Colon (tissue), 2 donors: ENCODE measurements at regions not wholly inside any gene's neighbourhood (a gene's known extent, or its start where the extent isn't known, plus 50 kb on each side); places are given as distances from the start of the nearest gene placed in this dataset.
A peak's percentile ranks its signal among the peaks of the same experiment; 100 is the strongest.
"Not testable (repeated sequence)": the region's sequence is repeated elsewhere in the genome, so short reads cannot be mapped to it uniquely, and the experiment has no call there.

Source experiments
- FAIRE-seq: peaks from 2 replicates; lab custom pipeline; 2012; peaks lifted over from hg19 to GRCh38; lab: Jason Lieb, UNC
- donor health status: control.
- donor health status: control.

DNA sequence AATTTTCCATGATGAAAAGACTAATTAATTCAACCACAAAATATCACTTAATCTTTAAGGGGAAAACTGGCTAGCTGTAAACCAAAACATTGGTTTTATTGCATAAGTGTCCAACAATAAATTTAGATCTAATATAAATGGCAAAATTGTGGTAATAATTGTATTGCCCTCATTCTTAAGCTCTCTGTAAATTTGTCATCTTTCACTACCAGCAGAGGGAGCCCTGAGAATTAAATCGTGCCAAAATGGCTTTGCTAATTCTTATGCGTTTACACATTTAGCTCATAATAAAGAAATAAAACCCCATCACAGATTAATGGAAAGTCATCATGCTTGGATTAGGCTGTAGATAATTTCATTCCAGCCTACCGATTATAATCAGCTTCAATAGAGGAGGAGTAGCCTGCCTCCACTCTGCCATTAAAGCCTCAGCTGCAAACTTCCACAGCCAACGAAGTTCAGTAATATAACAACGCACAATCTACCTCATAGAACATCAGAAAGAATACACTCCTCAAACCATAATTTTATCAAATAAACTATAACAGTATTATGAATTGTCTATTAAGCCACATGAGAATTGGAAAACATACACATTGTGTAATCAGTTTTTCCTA, 70.0 kb upstream of the ATP5MC3 start:
- FAIRE-seq, result peak; percentile 14

GRCh38 chr2:175247159-175247558, 65.6 kb upstream of the ATP5MC3 start:
- FAIRE-seq, result no peak

DNA sequence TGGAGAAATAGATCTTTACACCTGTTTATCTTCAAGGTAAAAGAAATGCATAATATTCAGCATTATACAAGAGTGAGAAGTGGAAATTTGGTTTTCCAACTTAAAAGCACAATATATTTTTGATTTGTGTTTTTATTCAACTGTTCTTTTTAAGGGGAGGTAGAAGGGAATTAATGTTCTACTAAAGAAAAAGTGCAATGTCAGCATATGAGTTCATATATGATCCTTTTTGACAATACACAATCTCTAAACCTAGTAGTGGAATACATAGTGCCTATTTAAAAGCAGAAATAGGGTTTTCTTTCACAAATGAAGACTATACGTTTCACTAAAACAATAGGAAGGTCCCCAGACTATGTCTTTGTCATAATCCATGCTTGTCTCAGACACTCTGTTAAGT, 63.2 kb upstream of the ATP5MC3 start:
- no peak for FAIRE-seq

GRCh38 chr2:175241691-175242090, 60.2 kb upstream of the ATP5MC3 start:
- no peak for FAIRE-seq

GRCh38 chr2:175240033-175240432, 58.5 kb upstream of the ATP5MC3 start:
- not testable (repeated sequence) for FAIRE-seq

DNA sequence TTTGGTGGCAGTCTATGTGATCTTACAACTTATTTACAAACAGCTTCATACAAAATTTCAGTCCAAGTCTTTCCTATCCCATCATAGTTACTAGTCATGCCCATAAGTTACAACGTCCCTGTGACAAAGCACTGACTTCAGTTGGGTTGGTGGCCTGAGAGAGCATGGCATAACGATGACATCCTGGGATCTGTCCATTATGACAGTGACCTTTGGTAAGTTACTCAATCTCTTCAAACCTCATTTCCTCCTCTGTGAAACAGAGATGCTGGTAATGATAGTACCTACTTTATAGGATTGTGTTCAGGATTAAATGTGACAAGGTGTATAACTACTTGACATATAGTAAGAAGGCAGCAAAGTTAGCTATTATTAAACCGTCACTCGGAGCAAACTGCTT, 55.4 kb upstream of the ATP5MC3 start:
- no peak for FAIRE-seq

DNA sequence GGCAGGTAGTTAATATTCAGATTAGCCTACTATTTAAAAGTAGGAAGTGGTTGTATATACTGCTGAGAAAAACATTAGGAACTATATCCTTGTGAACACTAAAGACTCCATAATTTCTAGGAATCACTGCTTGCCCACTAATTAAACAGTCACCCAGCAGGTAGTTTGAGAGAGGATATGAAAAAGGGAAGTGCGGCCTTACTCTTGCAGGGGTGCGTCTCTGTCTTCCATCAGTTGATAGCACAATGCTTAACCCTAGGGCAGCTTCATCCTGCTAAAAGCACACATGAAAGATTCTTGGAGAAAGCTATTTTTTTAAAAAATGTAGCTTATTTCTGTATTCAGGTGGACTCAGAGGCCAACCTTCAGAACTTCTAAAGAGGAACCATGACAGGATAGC, 53.1 kb upstream of the ATP5MC3 start:
- FAIRE-seq, result no peak

DNA sequence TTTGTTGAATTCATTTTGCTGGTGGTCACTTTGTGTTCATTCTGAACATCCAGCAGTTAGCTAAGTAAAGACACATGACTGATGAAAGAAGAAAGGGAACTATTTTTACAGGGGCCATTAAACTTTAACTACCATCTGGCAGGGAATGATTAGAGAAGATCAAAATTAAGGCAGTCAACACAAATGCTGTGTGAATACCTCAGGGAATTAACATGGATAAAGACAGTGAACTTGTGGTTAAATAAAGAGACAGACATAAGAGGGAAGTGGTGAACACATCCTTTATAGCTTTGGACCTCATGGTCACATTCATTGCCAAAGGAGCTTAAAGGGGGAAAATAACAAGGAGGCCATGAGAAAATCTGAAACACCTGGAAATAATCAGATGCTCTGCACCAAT, 52.6 kb upstream of the ATP5MC3 start:
- no peak for FAIRE-seq

GRCh38 chr2:175233135-175233719, 51.7 kb upstream of the ATP5MC3 start:
- FAIRE-seq, result no peak
